ENCODE measurements at regions not wholly inside any gene's neighbourhood (a gene's known extent, or its start where the extent isn't known, plus 50 kb on each side); places are given as distances from the start of the nearest gene placed in this dataset.
"Not testable (repeated sequence)": the region's sequence is repeated elsewhere in the genome, so short reads cannot be mapped to it uniquely, and the experiment has no call there.

- DNase-seq = no peak
These were observed 115.6 kb upstream of the SPIN4 start for GRCh38 chrX:63466690-63467089.

GRCh38 chrX:63458981-63459380, 107.8 kb upstream of the SPIN4 start:
- DNase-seq = no peak

- no peak for DNase-seq
These were observed 102.4 kb upstream of the SPIN4 start for GRCh38 chrX:63453571-63453970.

- DNase-seq = no peak
These were observed 90.6 kb upstream of the SPIN4 start for GRCh38 chrX:63441717-63442116.

- DNase-seq = no peak
These were observed 88.4 kb upstream of the SPIN4 start for GRCh38 chrX:63439580-63439979.

GRCh38 chrX:63436865-63437264, 85.7 kb upstream of the SPIN4 start:
- DNase-seq = no peak

- DNase-seq = no peak
These were observed 83.5 kb upstream of the SPIN4 start for GRCh38 chrX:63434665-63435064.

GRCh38 chrX:63434206-63434605, 83.1 kb upstream of the SPIN4 start:
- no peak for DNase-seq

- DNase-seq = no peak
These were observed 78.9 kb upstream of the SPIN4 start for GRCh38 chrX:63430026-63430425.

- no peak for DNase-seq
These were observed 77.2 kb upstream of the SPIN4 start for GRCh38 chrX:63428348-63428747.

GRCh38 chrX:63426519-63426918, 75.4 kb upstream of the SPIN4 start:
- no peak for DNase-seq

- DNase-seq = no peak
These were observed 72.9 kb upstream of the SPIN4 start for GRCh38 chrX:63424063-63424462.

- no peak for DNase-seq
These were observed 70.3 kb upstream of the SPIN4 start for GRCh38 chrX:63421411-63421810.

- no peak for DNase-seq
These were observed 67.1 kb upstream of the SPIN4 start for GRCh38 chrX:63418211-63418610.

GRCh38 chrX:63417649-63418048, 66.5 kb upstream of the SPIN4 start:
- no peak for DNase-seq

- DNase-seq = not testable (repeated sequence)
These were observed 58.8 kb upstream of the SPIN4 start for GRCh38 chrX:63409934-63410333.

GRCh38 chrX:63408050-63408449, 56.9 kb upstream of the SPIN4 start:
- DNase-seq = no peak

GRCh38 chrX:63404332-63404731, 53.2 kb upstream of the SPIN4 start:
- DNase-seq = no peak

- no peak for DNase-seq
These were observed 51.0 kb upstream of the SPIN4 start for GRCh38 chrX:63402106-63402505.

All from right kidney (tissue), 1 donor.